ENCODE measurements at regions not wholly inside any gene's neighbourhood (a gene's known extent, or its start where the extent isn't known, plus 50 kb on each side); places are given as distances from the start of the nearest gene placed in this dataset.
"Not testable (repeated sequence)": the region's sequence is repeated elsewhere in the genome, so short reads cannot be mapped to it uniquely, and the experiment has no call there.

GRCh38 chr6:56745081-56745480 is 102.4 kb upstream of the DST start:
- no peak for DNase-seq (ENCODE audit: low read depth)

- no peak for DNase-seq (ENCODE audit: low read depth)
Measured at GRCh38 chr6:56744528-56744927, 101.8 kb upstream of the DST start.

GRCh38 chr6:56742122-56742791 is 99.6 kb upstream of the DST start:
- no peak for DNase-seq (ENCODE audit: low read depth)

GRCh38 chr6:56741472-56741871 is 98.8 kb upstream of the DST start:
- DNase-seq (ENCODE audit: low read depth) = no peak

- no peak for DNase-seq (ENCODE audit: low read depth)
Measured at GRCh38 chr6:56739836-56740815, 97.4 kb upstream of the DST start.

- no peak for DNase-seq (ENCODE audit: low read depth)
Measured at GRCh38 chr6:56736804-56737203, 94.1 kb upstream of the DST start.

DNA sequence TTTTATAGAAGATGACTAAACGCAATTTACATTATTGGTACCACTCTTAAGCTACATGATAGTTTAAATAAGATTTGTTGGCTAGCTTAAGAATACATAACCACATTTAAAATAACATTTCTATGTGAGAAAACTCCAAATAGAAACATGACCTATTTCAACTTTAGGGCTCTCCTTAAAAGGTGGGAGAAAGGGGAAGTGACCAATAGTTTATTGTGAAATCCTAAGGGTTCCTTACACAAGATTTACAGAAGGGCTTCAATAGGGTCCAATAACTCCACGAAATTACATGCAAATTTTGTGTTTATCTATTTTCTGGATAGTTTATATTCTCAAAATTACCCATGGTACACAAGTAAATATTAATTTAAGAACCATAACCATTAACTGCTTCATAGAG is 91.6 kb upstream of the DST start:
- no peak for DNase-seq (ENCODE audit: low read depth)

GRCh38 chr6:56733211-56733697 is 90.6 kb upstream of the DST start:
- DNase-seq (ENCODE audit: low read depth) = no peak

- no peak for DNase-seq (ENCODE audit: low read depth)
Measured at GRCh38 chr6:56732517-56732916, 89.8 kb upstream of the DST start.

- DNase-seq (ENCODE audit: low read depth) = no peak
Measured at GRCh38 chr6:56730663-56731529, 88.2 kb upstream of the DST start.

DNA sequence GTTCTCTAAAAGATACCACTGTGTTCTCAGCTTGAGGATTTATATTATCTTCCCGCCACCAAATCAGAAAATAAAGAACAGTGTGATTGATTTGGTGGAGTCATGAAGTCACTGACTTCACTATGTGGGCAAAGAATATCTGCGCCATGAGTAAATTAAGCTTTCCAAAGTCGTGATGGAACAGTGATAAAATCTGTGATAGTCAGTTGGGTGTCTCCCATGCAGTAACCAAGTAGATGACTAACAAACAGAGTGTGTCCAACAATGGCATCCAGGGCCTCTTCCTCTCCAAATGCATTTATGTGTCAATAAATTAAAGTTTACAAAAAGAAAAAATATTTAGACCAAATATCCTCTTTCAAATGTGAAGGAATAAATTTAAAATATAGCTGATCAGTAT is 87.0 kb upstream of the DST start:
- DNase-seq (ENCODE audit: low read depth) = no peak

DNA sequence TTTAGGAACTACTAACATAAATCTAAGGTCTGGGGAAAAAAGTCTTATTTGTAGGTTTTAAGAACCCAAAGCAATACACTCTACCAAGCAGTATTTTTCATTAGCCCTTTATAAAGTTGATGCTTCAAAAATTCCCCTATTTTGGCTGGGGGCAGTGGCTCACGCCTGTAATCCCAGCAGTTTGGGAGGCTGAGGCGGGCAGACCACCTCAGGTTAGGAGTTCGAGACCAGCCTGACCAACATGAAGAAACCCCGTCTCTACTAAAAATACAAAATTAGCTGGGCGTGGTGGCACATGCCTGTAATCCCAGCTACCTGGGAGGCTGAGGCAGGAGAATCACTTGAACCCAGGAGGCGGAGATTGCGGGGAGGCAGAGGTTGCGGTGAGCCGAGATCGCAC is 86.5 kb upstream of the DST start:
- DNase-seq (ENCODE audit: low read depth) = not testable (repeated sequence)

- DNase-seq (ENCODE audit: low read depth) = no peak
Measured at GRCh38 chr6:56727097-56727850, 84.6 kb upstream of the DST start.

DNA sequence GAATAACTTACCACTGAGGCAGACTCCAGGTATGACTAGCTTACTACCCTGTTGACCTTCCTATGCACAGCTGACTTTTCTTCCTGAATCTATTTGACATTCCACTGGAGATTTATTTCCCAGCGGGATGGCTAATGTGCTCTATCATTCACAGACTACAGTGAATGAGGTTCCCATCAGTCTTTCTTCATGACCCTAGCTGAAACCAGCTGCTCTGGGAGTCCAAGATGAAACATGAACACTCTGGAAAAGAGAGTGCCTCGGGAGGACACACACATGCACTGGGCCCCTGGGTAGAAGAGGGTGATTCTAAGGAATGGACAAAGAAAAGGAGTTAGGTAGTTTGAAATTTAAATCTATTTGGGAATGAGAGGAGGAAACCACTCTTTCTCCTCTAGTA is 82.6 kb upstream of the DST start:
- DNase-seq (ENCODE audit: low read depth) = no peak

- DNase-seq (ENCODE audit: low read depth) = no peak
Measured at GRCh38 chr6:56724455-56724854, 81.8 kb upstream of the DST start.

GRCh38 chr6:56720882-56721281 is 78.2 kb upstream of the DST start:
- no peak for DNase-seq (ENCODE audit: low read depth)

DNA sequence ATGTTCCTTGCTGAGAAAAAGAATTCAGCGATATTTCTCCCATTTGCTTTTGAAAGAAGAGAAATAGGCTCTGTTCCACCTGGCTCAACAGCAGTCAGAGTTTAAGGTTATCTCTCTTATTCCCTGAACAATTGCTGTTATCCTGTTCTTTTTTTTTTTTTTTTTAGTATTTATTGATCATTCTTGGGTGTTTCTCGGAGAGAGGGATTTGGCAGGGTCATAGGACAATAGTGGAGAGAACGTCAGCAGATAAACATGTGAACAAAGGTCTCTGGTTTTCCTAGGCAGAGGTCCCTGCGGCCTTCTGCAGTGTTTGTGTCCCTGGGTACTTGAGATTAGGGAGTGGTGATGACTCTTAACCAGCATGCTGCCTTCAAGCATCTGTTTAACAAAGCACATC is 77.5 kb upstream of the DST start:
- not testable (repeated sequence) for DNase-seq (ENCODE audit: low read depth)

GRCh38 chr6:56719315-56720058 is 76.8 kb upstream of the DST start:
- DNase-seq (ENCODE audit: low read depth) = not testable (repeated sequence)

DNA sequence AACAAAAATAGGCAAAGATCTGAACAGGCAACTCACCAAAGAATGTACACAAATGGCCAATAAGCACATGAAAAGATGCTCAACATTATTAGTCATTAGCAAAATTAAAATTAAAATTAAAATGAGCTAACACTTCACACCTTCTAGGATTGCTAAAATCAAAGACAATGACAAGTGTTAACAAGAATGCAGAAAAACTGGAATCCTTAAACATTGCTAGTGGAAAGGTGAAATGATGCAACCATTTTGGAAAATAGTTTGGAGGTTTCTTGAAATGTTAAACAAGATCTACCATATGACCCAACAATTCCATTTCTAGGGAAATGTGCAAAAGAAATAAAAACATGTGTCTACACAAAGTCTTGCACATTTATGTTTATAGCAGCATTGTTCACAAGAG is 75.5 kb upstream of the DST start:
- no peak for DNase-seq (ENCODE audit: low read depth)

- no peak for DNase-seq (ENCODE audit: low read depth)
Measured at GRCh38 chr6:56716229-56716628, 73.5 kb upstream of the DST start.

GRCh38 chr6:56715741-56716140 is 73.1 kb upstream of the DST start:
- DNase-seq (ENCODE audit: low read depth) = no peak
